ENCODE measurements at regions not wholly inside any gene's neighbourhood (a gene's known extent, or its start where the extent isn't known, plus 50 kb on each side); places are given as distances from the start of the nearest gene placed in this dataset.

- Mint-ChIP-seq H3K9me3 (ENCODE audit: low read depth) (peaks cover 4% of the 10 kb centered on the region), H3K4me3 (ENCODE audit: low read depth) (no peak overlapping the region), H3K27ac (no peak overlapping the region), H3K27me3 (no peaks in the 10 kb centered on the region), H3K36me3 (ENCODE audit: insufficient read depth) (peaks cover 1% of the 10 kb centered on the region), H3K4me1 (ENCODE audit: low read depth) (peaks cover 3% of the 10 kb centered on the region)
- no peak for DNase-seq (ENCODE audit: low spot score, unreplicated experiment)
- TF ChIP-seq CTCF (IDR thresholded peaks at IDR 0.05; ENCODE audit: unreplicated experiment), result no peak
Observed at GRCh38 chr12:127083008-127083949, 1183.7 kb upstream of the TMEM132C start.

- H3K4me1 Mint-ChIP-seq (ENCODE audit: low read depth), result peaks cover 2% of the 10 kb centered on the region
- no peak for DNase-seq (ENCODE audit: low spot score, unreplicated experiment)
- no peaks in the 10 kb centered on the region for H3K36me3 Mint-ChIP-seq (ENCODE audit: insufficient read depth)
- H3K27ac Mint-ChIP-seq, result no peak overlapping the region
- no peaks in the 10 kb centered on the region for H3K27me3 Mint-ChIP-seq
- no peak for TF ChIP-seq CTCF (IDR thresholded peaks at IDR 0.05; ENCODE audit: unreplicated experiment)
- H3K9me3 Mint-ChIP-seq (ENCODE audit: low read depth), result no peaks in the 10 kb centered on the region
- H3K4me3 Mint-ChIP-seq (ENCODE audit: low read depth), result no peak overlapping the region
Observed at GRCh38 chr12:127101076-127101475, 1165.9 kb upstream of the TMEM132C start.

- no peaks in the 10 kb centered on the region for H3K36me3 Mint-ChIP-seq (ENCODE audit: insufficient read depth)
- no peak overlapping the region for H3K4me3 Mint-ChIP-seq (ENCODE audit: low read depth)
- H3K27me3 Mint-ChIP-seq, result no peaks in the 10 kb centered on the region
- no peak overlapping the region for H3K27ac Mint-ChIP-seq
- no peak for TF ChIP-seq CTCF (IDR thresholded peaks at IDR 0.05; ENCODE audit: unreplicated experiment)
- DNase-seq (ENCODE audit: low spot score, unreplicated experiment), result no peak
- H3K9me3 Mint-ChIP-seq (ENCODE audit: low read depth), result no peaks in the 10 kb centered on the region
- peaks cover 19% of the 10 kb centered on the region for H3K4me1 Mint-ChIP-seq (ENCODE audit: low read depth)
Observed at GRCh38 chr12:127106041-127106440, 1160.9 kb upstream of the TMEM132C start.

- Mint-ChIP-seq H3K27ac (peak overlapping the region; percentile 56), H3K9me3 (ENCODE audit: low read depth) (no peaks in the 10 kb centered on the region)
Observed at GRCh38 chr12:127106697-127107096, 1160.3 kb upstream of the TMEM132C start.

GRCh38 chr12:127107744-127108143 is 1159.2 kb upstream of the TMEM132C start:
- no peak for DNase-seq (ENCODE audit: low spot score, unreplicated experiment)
- no peaks in the 10 kb centered on the region for H3K27me3 Mint-ChIP-seq
- peaks cover 19% of the 10 kb centered on the region for H3K4me1 Mint-ChIP-seq (ENCODE audit: low read depth)
- H3K27ac Mint-ChIP-seq, result no peak overlapping the region
- H3K36me3 Mint-ChIP-seq (ENCODE audit: insufficient read depth), result no peaks in the 10 kb centered on the region
- no peak overlapping the region for H3K4me3 Mint-ChIP-seq (ENCODE audit: low read depth)
- TF ChIP-seq CTCF (IDR thresholded peaks at IDR 0.05; ENCODE audit: unreplicated experiment), result no peak
- no peaks in the 10 kb centered on the region for H3K9me3 Mint-ChIP-seq (ENCODE audit: low read depth)

More at GRCh38 chr12:127106697-127107096, 1160.3 kb upstream of the TMEM132C start:
- Mint-ChIP-seq H3K4me3 (ENCODE audit: low read depth) (no peak overlapping the region), H3K27me3 (no peaks in the 10 kb centered on the region), H3K36me3 (ENCODE audit: insufficient read depth) (no peaks in the 10 kb centered on the region), H3K4me1 (ENCODE audit: low read depth) (peaks cover 19% of the 10 kb centered on the region)
- DNase-seq (ENCODE audit: low spot score, unreplicated experiment), result no peak
- TF ChIP-seq CTCF (IDR thresholded peaks at IDR 0.05; ENCODE audit: unreplicated experiment), result no peak

All from progenitor cell of endocrine pancreas (in vitro differentiated cells).